HTR-8/SVneo (cell line): ENCODE measurements at regions not wholly inside any gene's neighbourhood (a gene's known extent, or its start where the extent isn't known, plus 50 kb on each side); places are given as distances from the start of the nearest gene placed in this dataset.
"Not testable (repeated sequence)": the region's sequence is repeated elsewhere in the genome, so short reads cannot be mapped to it uniquely, and the experiment has no call there.

Experiments
- DNase-seq: peaks from one replicate; pipeline ENCODE4 v3.0.0; 2011; ENCODE audit warnings: low spot score, mixed read lengths; ENCODE audit not compliant: insufficient read length
- FAIRE-seq: peaks from 2 replicates; lab custom pipeline; 2011; peaks lifted over from hg19 to GRCh38; lab: Jason Lieb, UNC

DNA sequence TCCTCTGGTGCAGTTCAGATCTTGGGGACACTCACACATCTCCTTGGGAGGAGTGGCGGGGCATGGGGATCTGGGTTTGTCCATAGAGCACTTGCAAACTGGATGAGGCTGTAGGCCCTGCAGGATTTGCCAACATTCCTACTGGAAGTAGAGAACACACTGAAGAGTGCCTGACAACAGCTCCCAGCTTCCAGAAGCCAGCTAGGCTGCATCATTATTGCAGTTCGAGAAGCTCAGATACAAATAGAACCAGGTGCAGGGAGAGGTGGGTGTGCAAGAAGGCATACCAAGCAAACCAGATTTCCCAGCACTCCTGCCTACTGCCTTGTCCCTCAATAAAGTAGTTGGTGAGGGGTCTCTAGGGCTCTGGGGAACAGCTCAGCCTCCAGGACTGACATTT, 52.5 kb downstream of the RHOB start:
- no peak for FAIRE-seq

GRCh38 chr2:20501974-20502373, 55.1 kb downstream of the RHOB start:
- FAIRE-seq (peak; percentile 38), DNase-seq (peak; percentile 69)

More for the DNA sequence above, 52.5 kb downstream of the RHOB start:
- no peak for DNase-seq

DNA sequence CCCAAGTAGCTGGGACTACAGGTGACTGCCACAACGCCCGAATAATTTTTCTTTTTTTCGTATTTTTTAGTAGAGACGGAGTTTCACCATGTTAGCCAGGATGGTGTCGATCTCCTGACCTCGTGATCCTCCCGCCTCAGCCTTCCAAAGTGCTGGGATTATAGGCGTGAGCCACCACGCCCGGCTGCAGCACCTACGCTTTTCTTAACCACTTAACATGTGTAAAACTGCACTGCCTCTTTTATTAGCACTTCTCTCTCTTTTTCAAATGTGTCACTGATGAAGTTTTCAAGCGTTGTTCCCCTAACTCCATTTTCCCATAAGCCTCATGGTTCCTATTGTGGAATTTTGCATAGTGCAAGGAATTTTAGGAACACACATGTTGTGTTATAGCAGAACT, 55.6 kb downstream of the RHOB start:
- DNase-seq, FAIRE-seq: not testable (repeated sequence)

DNA sequence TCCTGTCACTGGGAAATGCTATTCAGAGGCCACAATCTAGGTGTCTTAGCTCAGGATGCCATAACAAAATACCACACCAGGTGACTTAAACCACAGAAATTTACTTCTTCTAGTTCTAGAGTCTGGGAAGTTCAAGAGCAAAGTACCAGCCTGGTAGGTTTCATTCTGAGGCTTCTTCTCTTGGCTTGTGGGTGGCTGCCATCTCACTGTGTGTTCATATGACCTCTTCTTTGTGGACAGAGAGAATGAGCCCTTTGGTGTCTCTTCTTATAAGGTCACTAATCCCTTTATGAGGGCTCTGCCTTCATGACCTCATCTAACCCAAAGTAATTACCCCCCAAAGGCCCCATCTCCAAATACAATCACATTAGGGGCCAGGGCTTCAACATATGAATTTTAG, 57.3 kb downstream of the RHOB start:
- no peak for FAIRE-seq
- no peak for DNase-seq

DNA sequence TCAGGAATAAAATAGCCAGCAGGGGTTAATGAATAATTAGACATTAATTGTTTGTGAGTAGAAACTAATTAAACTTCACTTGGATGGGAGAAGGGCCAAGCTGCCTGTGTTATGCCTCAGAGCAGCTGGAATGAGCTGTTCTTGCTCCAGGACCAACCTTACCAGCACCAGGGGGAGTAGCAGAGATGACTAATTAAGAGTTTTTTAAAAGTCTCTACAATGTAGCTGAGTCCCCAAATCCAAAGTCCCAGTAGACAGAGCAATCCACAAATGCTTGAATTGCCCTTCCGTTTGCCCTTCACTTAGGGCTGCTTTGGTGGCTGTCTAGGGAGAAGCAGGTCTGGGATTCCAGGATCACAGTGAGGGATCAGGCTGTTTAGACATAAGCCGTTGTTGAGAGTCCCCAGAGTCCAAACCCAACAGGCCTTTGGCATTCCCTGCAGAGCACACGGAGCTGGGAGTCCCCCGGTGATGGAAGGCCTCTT, 59.4 kb downstream of the RHOB start:
- DNase-seq (peak; percentile 54), FAIRE-seq (no peak)

DNA sequence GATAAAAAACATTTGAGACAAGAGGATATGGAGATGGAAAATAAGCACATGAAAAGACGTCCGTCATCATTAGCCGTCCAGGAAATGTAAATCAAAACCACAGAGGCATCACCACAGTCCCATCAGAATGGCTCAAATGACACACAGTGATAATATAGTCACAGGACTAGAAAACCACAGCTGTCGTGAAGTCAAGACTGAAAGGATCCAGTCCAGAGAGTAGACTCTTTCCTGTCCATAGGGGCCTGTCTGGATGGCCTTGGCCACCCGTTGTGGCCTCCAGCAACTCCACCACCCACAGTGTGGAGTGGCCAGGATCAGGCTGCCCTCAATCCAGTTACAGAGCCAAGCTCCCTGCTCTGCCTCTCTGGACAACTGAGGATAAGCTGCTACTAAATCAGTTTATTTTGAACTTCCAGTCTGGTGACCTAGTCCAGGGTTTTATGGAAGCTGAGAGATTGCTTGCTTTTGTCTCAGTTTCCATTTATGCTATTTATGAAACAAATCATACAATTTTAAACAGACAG, 60.4 kb downstream of the RHOB start:
- DNase-seq (peak; percentile 75), FAIRE-seq (peak; percentile 28)

GRCh38 chr2:20507711-20508110, 60.8 kb downstream of the RHOB start:
- DNase-seq (no peak), FAIRE-seq (no peak)

DNA sequence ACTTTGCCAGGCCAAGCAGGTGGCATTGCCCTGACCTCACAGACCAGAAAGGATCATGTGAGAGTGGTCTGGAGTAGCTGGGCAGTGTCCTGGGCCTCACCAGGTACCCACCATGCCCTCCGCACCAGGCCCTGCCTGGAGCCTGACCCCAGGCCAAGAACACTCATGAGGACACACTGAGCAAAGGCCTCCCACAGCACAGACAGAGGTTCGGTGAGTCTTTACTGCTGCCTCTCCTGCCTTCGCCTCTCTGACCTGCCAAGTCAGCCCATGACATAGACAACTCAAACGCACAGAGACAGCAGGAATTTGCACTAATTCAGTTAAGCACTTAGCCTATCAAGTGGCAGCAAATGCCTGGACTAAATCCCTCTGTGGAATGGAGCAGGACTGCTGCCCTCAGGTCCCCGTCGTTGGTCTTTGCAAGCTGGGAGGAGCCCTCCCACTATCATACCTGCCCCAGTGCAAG, 62.5 kb downstream of the RHOB start:
- DNase-seq (no peak), FAIRE-seq (no peak)

DNA sequence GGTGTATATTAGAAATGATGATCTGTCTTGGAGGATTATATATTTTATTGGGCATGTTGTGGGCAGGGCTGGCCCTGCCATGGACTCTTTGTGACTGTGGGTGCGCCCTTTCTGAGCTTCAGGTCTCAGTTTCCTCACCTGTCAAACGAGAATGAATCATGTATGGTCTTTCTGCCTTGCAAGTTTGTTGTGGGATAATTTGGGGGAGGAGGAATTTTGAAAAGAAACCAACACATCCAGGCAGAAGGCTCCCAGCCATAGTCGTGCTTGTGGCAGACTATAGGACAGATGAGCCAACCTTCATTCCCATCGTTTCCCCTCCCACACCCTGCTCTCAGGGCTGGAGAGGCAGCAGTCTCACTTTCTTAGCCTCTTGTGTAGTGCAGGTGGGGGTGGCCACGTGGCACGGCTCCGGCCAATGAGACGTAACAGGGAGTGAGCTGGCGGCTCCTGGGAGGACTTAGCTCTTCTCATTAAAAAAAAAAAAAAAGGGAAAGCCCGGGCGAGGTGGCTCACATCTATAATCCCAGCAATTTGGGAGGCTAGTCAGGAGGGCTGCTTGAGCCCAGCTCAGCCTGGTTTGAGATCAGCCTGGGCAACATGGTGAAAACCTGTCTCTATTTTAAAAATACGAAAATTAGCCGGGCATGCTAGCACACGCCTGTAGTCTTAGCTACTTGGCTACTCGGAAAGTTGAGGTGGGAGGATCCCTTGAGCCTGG, 63.1 kb downstream of the RHOB start:
- FAIRE-seq (peak; percentile 82), DNase-seq (peak; percentile 82)

DNA sequence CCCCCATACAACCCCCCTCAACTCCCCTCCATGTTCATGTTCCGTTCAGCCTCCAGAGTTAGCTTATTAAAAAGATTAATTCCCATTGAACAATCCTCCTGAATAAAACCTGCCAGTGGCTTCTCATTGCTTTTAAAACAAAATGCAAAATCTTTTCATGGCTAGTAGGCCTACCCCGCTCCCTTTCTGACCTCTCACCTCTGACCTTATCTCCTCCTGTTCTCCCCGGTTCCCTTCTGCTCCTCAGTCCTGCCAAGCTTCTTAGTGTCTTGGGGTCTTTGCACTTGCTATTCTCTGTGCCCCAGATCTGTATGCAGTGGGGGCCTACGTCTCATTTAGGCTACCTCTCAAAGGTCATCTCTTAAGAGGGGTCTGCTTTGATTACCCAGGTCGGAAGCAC, 64.3 kb downstream of the RHOB start:
- FAIRE-seq (no peak), DNase-seq (no peak)

DNA sequence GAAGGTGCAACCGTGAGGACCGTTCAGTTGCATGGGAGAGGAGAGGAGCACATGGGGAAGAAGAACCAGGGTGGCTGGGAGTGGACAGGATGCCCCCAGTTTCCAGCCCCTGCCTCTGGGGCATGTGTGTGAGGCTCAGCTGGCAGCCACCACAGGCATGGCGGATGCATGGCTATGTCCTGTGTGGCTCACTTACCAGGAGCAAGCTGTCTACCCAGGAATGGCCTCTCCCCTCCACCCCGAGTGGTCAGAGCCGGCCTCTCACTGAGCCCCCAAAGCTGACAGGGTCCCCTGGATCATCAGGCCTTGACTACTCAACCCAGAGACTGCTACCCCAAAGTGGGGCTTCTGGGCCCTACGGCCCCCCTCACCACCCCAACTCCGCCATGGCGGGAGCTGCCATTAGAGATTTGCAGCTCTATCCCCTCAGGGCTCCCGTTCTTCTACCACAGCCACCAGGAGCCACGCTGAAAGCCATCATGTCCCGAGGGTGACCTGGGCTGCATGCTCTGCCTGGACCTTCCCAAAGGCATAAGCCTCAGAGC, 65.3 kb downstream of the RHOB start:
- FAIRE-seq (no peak), DNase-seq (no peak)

GRCh38 chr2:20513946-20514345, 67.1 kb downstream of the RHOB start:
- DNase-seq (no peak), FAIRE-seq (peak; percentile 48)

- FAIRE-seq, result peak; percentile 64
- DNase-seq, result peak; percentile 89
Measured at GRCh38 chr2:20514596-20515269, 67.9 kb downstream of the RHOB start.

DNA sequence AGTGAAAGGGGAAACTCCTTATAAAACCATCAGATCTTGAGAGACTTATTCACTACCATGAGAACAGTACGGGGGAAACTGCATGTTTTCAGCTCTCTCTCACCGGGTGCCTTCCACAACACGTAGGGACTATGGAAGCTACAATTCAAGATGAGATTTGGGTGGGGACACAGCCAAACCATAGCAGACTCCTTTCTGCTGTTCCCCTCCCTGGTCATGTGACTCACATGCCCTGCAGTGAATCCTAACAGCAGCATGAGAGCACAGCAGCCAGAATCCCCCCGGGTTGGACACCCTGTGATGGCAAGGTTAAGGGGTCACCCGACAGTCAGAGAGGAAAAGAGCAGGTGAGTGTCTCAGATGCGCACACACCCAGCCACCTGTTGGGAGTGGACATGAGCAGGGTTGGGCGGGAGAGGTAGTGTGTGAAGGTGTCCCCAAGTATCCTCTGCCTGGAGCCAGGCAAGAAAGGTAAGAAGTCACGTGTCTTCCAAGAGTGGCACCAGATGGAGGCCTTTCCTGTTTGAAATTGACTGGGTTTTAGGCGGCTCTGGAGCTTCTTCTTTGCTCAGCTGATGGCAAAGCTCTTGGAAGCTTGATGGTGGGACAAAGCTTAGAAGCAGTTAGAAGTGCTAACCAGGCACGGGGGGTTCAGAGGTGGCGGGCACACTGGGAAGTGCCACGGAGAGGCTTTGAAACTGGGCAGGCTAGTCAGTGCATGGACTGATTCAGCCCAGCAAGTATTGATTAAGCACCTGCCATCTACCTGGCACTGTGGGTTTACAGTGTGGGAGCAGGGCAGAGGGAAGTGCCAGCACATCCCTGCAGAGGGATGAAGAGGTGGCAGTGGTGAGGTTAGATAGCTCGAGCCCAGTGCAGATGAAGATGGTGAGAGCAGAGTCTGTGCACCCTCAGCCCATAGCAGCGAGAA, 68.7 kb downstream of the RHOB start:
- FAIRE-seq (peak; percentile 77), DNase-seq (no peak)

DNA sequence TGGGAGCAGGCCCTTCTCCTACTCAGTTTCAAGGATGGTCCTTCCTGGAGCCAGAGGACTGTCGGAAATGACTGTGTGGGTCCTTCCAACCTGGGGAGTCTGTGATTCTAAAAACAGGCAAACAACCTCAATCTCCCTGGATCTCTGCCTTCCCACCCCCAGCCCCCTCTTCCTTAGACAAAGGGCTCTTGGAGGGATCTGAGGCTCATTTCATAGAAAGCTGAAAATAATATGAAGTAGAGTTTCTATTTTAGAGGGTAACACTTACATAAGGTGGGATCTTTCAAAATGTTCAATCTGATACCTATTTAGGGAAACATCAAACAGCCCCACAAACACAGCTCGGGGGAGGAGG, 69.4 kb downstream of the RHOB start:
- no peak for DNase-seq
- FAIRE-seq, result no peak

GRCh38 chr2:20516646-20517341, 69.9 kb downstream of the RHOB start:
- no peak for FAIRE-seq
- no peak for DNase-seq

- DNase-seq, result no peak
- no peak for FAIRE-seq
Measured at GRCh38 chr2:20519309-20519708, 72.4 kb downstream of the RHOB start.

- FAIRE-seq (no peak), DNase-seq (no peak)
Measured at GRCh38 chr2:20520128-20520527, 73.3 kb downstream of the RHOB start.

- FAIRE-seq, result no peak
- DNase-seq, result no peak
Measured at GRCh38 chr2:20521193-20521592, 74.3 kb downstream of the RHOB start.
